Neural crest cell (in vitro differentiated cells): ENCODE measurements at regions not wholly inside any gene's neighbourhood (a gene's known extent, or its start where the extent isn't known, plus 50 kb on each side); places are given as distances from the start of the nearest gene placed in this dataset.

Experiments
- DNase-seq: peaks from one replicate; pipeline ENCODE4 v3.0.0; 2021; ENCODE audit warnings: low read depth, mixed read lengths, low spot score
- H3K27ac Mint-ChIP-seq: one replicate; pipeline ENCODE4 v1.8.0; 2021; ENCODE audit warnings: mild to moderate bottlenecking, mixed read lengths; ENCODE audit not compliant: unreplicated experiment
- H3K27me3 Mint-ChIP-seq: 2 replicates; pipeline ENCODE4 v1.8.0; 2021; ENCODE audit warnings: low read depth, mild to moderate bottlenecking, mixed read lengths
- H3K36me3 Mint-ChIP-seq: 2 replicates; pipeline ENCODE4 v1.8.0; 2021; ENCODE audit warnings: low read depth, mild to moderate bottlenecking, mixed read lengths
- H3K4me1 Mint-ChIP-seq: 2 replicates; pipeline ENCODE4 v1.8.0; 2021; ENCODE audit warnings: mixed read lengths
- H3K4me3 Mint-ChIP-seq: one replicate; pipeline ENCODE4 v1.8.0; 2021; ENCODE audit warnings: mild to moderate bottlenecking, mixed read lengths
- H3K9me3 Mint-ChIP-seq: 2 replicates; pipeline ENCODE4 v1.8.0; 2021; ENCODE audit warnings: mixed read lengths
- CTCF ChIP-seq: fragments of 200-600 bp; sonication (generic); conservative IDR thresholded peaks from 2 replicates; pipeline ENCODE4 v1.5.0; 2021; ENCODE audit warnings: antibody characterized with exemption, mild to moderate bottlenecking

DNA sequence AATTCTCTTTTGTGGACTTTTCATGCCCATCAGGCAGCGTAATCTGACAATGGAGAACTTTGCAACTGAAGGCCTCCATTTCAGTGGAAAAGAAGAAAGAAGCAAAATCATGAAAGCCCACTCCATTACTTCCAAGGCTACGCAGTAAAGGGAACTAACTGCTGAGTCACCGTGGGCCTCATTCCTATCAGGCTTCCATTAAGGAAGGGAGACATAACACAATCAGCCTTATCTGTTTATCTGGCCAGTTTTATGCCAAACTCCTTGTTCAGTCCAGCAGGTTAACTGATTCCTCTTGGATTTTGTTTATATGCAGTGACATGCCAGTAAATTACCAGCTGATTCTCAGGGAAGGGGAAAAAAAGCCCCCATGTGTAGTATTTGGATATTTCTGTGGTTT is 56.8 kb upstream of the KATNAL1 start:
- Mint-ChIP-seq H3K4me3 (no peak overlapping the region), H3K36me3 (no peaks in the 10 kb centered on the region), H3K4me1 (peaks cover 21% of the 10 kb centered on the region), H3K27me3 (no peaks in the 10 kb centered on the region), H3K27ac (peak overlapping the region; percentile 40), H3K9me3 (no peaks in the 10 kb centered on the region)
- no peak for DNase-seq
- no peak for TF ChIP-seq CTCF

GRCh38 chr13:30364876-30365275 is 57.4 kb upstream of the UBE2L5 start:
- DNase-seq, result no peak
- TF ChIP-seq CTCF, result no peak
- Mint-ChIP-seq H3K4me3 (no peak overlapping the region), H3K36me3 (no peaks in the 10 kb centered on the region), H3K27me3 (no peaks in the 10 kb centered on the region), H3K27ac (no peak overlapping the region), H3K9me3 (no peaks in the 10 kb centered on the region), H3K4me1 (peaks cover 23% of the 10 kb centered on the region)

- Mint-ChIP-seq H3K4me3 (no peak overlapping the region), H3K27ac (no peak overlapping the region), H3K9me3 (no peaks in the 10 kb centered on the region), H3K4me1 (peaks cover 30% of the 10 kb centered on the region), H3K36me3 (no peaks in the 10 kb centered on the region), H3K27me3 (no peaks in the 10 kb centered on the region)
- TF ChIP-seq CTCF, result no peak
- no peak for DNase-seq
Observed at GRCh38 chr13:30366088-30366487, 56.2 kb upstream of the UBE2L5 start.

DNA sequence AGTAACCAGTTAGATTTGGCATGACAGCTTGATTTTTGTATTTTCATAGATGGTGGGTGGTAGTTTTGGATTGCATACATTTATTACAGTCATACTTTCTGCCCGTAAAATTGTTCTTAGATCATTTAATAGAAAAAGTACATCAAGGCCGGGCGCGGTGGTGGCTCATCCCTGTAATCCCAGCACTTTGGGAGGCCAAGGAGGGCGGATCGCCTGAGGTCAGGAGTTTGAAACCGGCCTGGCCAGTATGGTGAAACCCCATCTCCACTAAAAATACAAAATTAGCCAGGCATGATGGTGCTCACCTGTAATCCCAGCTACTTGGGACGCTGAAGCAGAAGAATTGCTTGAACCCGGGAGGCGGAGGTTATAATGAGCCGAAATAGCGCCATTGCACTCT is 55.0 kb upstream of the UBE2L5 start:
- no peak overlapping the region for H3K27ac Mint-ChIP-seq
- H3K36me3 Mint-ChIP-seq, result no peaks in the 10 kb centered on the region
- TF ChIP-seq CTCF, result no peak

GRCh38 chr13:30370146-30370545 is 52.1 kb upstream of the UBE2L5 start:
- no peak for TF ChIP-seq CTCF
- peaks cover 17% of the 10 kb centered on the region for H3K4me1 Mint-ChIP-seq
- H3K4me3 Mint-ChIP-seq, result no peak overlapping the region
- no peaks in the 10 kb centered on the region for H3K9me3 Mint-ChIP-seq
- H3K27ac Mint-ChIP-seq, result no peak overlapping the region
- no peak for DNase-seq
- H3K27me3 Mint-ChIP-seq, result no peaks in the 10 kb centered on the region
- no peaks in the 10 kb centered on the region for H3K36me3 Mint-ChIP-seq

More for the DNA sequence above, 55.0 kb upstream of the UBE2L5 start:
- no peaks in the 10 kb centered on the region for H3K9me3 Mint-ChIP-seq
- DNase-seq, result no peak
- H3K4me1 Mint-ChIP-seq, result peaks cover 30% of the 10 kb centered on the region
- no peaks in the 10 kb centered on the region for H3K27me3 Mint-ChIP-seq
- no peak overlapping the region for H3K4me3 Mint-ChIP-seq
